Upper lobe of right lung (tissue), 1 donor: ENCODE measurements at regions not wholly inside any gene's neighbourhood (a gene's known extent, or its start where the extent isn't known, plus 50 kb on each side); places are given as distances from the start of the nearest gene placed in this dataset.

Source experiments
- ATAC-seq: fragments of 200-7000 bp; cut with Tn5 transposase; one replicate; pipeline ENCODE4 v1.9.1; 2020; ENCODE audit warnings: mild to moderate bottlenecking, moderate library complexity
- DNase-seq: peaks from one replicate; pipeline ENCODE4 v3.0.0-alpha.2; 2020
- H3K27ac ChIP-seq: fragments of 200-600 bp; one replicate; pipeline ENCODE4 v1.8.0; 2022
- H3K27me3 ChIP-seq: fragments of 200-600 bp; one replicate; pipeline ENCODE4 v1.8.0; 2022; ENCODE audit warnings: mild to moderate bottlenecking
- H3K36me3 ChIP-seq: fragments of 200-600 bp; one replicate; pipeline ENCODE4 v1.8.0; 2022
- H3K4me1 ChIP-seq: fragments of 200-600 bp; one replicate; pipeline ENCODE4 v1.8.0; 2022
- H3K4me3 ChIP-seq: fragments of 200-600 bp; one replicate; pipeline ENCODE4 v1.8.0; 2022; ENCODE audit warnings: mild to moderate bottlenecking
- H3K9me3 ChIP-seq: fragments of 200-600 bp; one replicate; pipeline ENCODE4 v1.8.0; 2022
- CTCF ChIP-seq: fragments of 200-600 bp; IDR thresholded peaks from one replicate; pipeline ENCODE4 v1.8.0; 2022; ENCODE audit warnings: antibody characterized with exemption
- intact Hi-C: fragments of 100-400 bp; cut with DNase I; formaldehyde crosslinking; loops from one replicate; pipeline ENCODE4 v1.11.0; 2022
- donor health status: DM: no; HTN: yes; CAD: no; lungs with severe emphysema.

GRCh38 chr6:43972179-43972912 lies 154.9 kb downstream of the MRPL14 start:
- no peaks in the 10 kb centered on the region for H3K27me3 ChIP-seq
- peak overlapping the region; percentile 63 for H3K27ac ChIP-seq
- H3K4me1 ChIP-seq: peaks cover 26% of the 10 kb centered on the region
- H3K36me3 ChIP-seq: no peaks in the 10 kb centered on the region
- ATAC-seq: peak; percentile 46
- TF ChIP-seq CTCF: no peak
- intact Hi-C loops: no loop called here
- DNase-seq: no peak
- H3K4me3 ChIP-seq: no peak overlapping the region
- no peaks in the 10 kb centered on the region for H3K9me3 ChIP-seq

- DNase-seq (no peak), ATAC-seq (no peak)
- H3K9me3 ChIP-seq: no peaks in the 10 kb centered on the region
Measured at GRCh38 chr6:43971776-43972126, 155.5 kb downstream of the MRPL14 start.

GRCh38 chr6:43970913-43971775 lies 156.1 kb downstream of the MRPL14 start:
- no peaks in the 10 kb centered on the region for H3K36me3 ChIP-seq
- H3K4me1 ChIP-seq: peaks cover 26% of the 10 kb centered on the region
- no peak overlapping the region for H3K4me3 ChIP-seq
- intact Hi-C loops: no loop called here
- DNase-seq (peak; percentile 85), ATAC-seq (peak; percentile 63)
- TF ChIP-seq CTCF: no peak
- no peaks in the 10 kb centered on the region for H3K27me3 ChIP-seq
- no peak overlapping the region for H3K27ac ChIP-seq
- no peaks in the 10 kb centered on the region for H3K9me3 ChIP-seq

More at GRCh38 chr6:43971776-43972126, 155.5 kb downstream of the MRPL14 start:
- TF ChIP-seq CTCF: no peak
- no peak overlapping the region for H3K4me3 ChIP-seq
- no peaks in the 10 kb centered on the region for H3K36me3 ChIP-seq
- no peaks in the 10 kb centered on the region for H3K27me3 ChIP-seq
- intact Hi-C loops: no loop called here
- peaks cover 26% of the 10 kb centered on the region for H3K4me1 ChIP-seq
- peak overlapping the region; percentile 63 for H3K27ac ChIP-seq

GRCh38 chr6:43970068-43970912 lies 157.0 kb downstream of the MRPL14 start:
- Histone ChIP-seq H3K4me3 (no peak overlapping the region), H3K36me3 (no peaks in the 10 kb centered on the region), H3K9me3 (no peaks in the 10 kb centered on the region), H3K4me1 (peaks cover 26% of the 10 kb centered on the region), H3K27ac (no peak overlapping the region), H3K27me3 (no peaks in the 10 kb centered on the region)
- no peak for DNase-seq
- intact Hi-C loops: no loop called here
- no peak for ATAC-seq
- TF ChIP-seq CTCF: no peak

GRCh38 chr6:43969158-43969981 lies 157.9 kb downstream of the MRPL14 start:
- Histone ChIP-seq H3K4me1 (peaks cover 26% of the 10 kb centered on the region), H3K9me3 (no peaks in the 10 kb centered on the region), H3K4me3 (no peak overlapping the region), H3K36me3 (no peaks in the 10 kb centered on the region), H3K27ac (no peak overlapping the region), H3K27me3 (no peaks in the 10 kb centered on the region)
- ATAC-seq: no peak
- no peak for DNase-seq
- TF ChIP-seq CTCF: no peak
- intact Hi-C loops: no loop called here
